VCaP (cell line): ENCODE measurements at regions not wholly inside any gene's neighbourhood (a gene's known extent, or its start where the extent isn't known, plus 50 kb on each side); places are given as distances from the start of the nearest gene placed in this dataset.

Experiments
- H3K27ac ChIP-seq: fragments of 450-650 bp; 2 replicates; pipeline ENCODE4 v1.5.1; 2017
- CTCF ChIP-seq: fragments of 450-650 bp; conservative IDR thresholded peaks from 2 replicates; pipeline ENCODE4 v1.5.1; 2017; ENCODE audit warnings: mild to moderate bottlenecking, moderate library complexity

- TF ChIP-seq CTCF = no peak
- H3K27ac ChIP-seq = no peak overlapping the region
These were observed 100.8 kb upstream of the ADRA2C start for GRCh38 chr4:3665360-3665891.

GRCh38 chr4:3663791-3664190, 102.4 kb upstream of the ADRA2C start:
- no peak overlapping the region for H3K27ac ChIP-seq
- TF ChIP-seq CTCF = no peak

GRCh38 chr4:3662516-3662915, 103.7 kb upstream of the ADRA2C start:
- no peak overlapping the region for H3K27ac ChIP-seq
- TF ChIP-seq CTCF = no peak

- H3K27ac ChIP-seq = no peak overlapping the region
- TF ChIP-seq CTCF = no peak
These were observed 104.2 kb upstream of the ADRA2C start for GRCh38 chr4:3661989-3662388.

- TF ChIP-seq CTCF = no peak
These were observed 105.2 kb upstream of the ADRA2C start for GRCh38 chr4:3660928-3661515.

GRCh38 chr4:3660086-3660927, 105.9 kb upstream of the ADRA2C start:
- TF ChIP-seq CTCF = no peak

More at GRCh38 chr4:3660928-3661515, 105.2 kb upstream of the ADRA2C start:
- no peak overlapping the region for H3K27ac ChIP-seq

GRCh38 chr4:3659131-3659530, 107.1 kb upstream of the ADRA2C start:
- TF ChIP-seq CTCF = no peak
- no peak overlapping the region for H3K27ac ChIP-seq

More at GRCh38 chr4:3660086-3660927, 105.9 kb upstream of the ADRA2C start:
- no peak overlapping the region for H3K27ac ChIP-seq
